ENCODE measurements at regions not wholly inside any gene's neighbourhood (a gene's known extent, or its start where the extent isn't known, plus 50 kb on each side); places are given as distances from the start of the nearest gene placed in this dataset.

DNA sequence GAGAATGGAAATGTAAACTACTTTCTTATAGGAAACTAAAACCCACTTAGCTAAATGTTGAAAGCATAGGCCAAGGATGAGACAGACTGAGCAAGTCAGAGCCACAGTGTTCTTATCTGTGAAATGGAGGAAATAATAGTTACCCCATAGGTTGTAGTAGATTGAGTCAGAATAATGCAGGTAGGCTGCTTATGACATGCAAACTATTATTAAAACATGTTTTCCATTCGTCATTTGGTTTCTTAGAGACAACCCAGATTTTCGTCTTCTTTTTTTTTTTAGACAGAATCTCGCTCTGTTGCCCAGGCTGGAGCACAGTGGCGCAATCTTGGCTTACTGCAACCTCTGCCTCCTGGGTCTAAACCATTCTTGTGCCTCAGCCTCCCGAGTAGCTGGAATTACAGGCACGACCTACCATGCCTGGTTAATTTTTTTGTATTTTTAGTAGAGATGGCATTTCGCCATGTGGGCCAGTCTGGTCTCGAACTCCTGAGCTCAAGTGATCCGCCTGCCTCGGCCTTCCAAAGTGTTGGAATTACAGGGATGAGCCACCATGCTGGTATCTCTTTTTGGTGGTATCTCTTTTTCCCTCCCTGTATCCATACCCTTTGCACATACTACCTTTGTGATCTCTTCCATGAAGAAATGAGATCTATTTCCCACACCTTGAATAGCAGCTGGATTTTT, 196.5 kb upstream of the ZNF217 start:
- H4K8ac ChIP-seq (ENCODE audit: low read depth in 2 of 2, low read length in 2 of 2), result peak overlapping the region in 1 of 2 experiments; percentile 41; a peak in 2 of 4 replicates
- no peak overlapping the region; the same call in 1 of the 2 replicates for H3K9ac ChIP-seq (ENCODE audit: low read depth, low read length)
- peak overlapping the region; percentile 23; the same call in 1 of the 2 replicates for H3K4ac ChIP-seq (ENCODE audit: low read depth, low read length)
- H2BK20ac ChIP-seq (ENCODE audit: low read depth, low read length), result peak overlapping the region; percentile 2; the same call in 1 of the 2 replicates
- in situ Hi-C loops (cut with MboI; ENCODE audit: low sequenced_read_pairs) (no loop called here), dilution Hi-C loops (cut with HindIII; ENCODE audit: low sequenced_read_pairs, unreplicated experiment) (no loop called here), intact Hi-C loops (cut with micrococcal nuclease) (no loop called here)
- peak overlapping the region; percentile 54; the same call in 1 of the 3 replicates for H2BK15ac ChIP-seq (ENCODE audit: low read depth, low read length)
- peaks cover 0 to 3% of the 10 kb centered on the region in 2 experiments; a peak in 1 of 4 replicates for H3K79me1 ChIP-seq (ENCODE audit: low read depth in 1 of 2, low read length in 2 of 2)
- peak overlapping the region; percentile 23; the same call in 1 of the 2 replicates for H3K27ac ChIP-seq (ENCODE audit: insufficient read depth, low read length)
- peak overlapping the region; percentile 27; the same call in 1 of the 2 replicates for H2AK5ac ChIP-seq (ENCODE audit: low read depth, low read length)
- no peaks in the 10 kb centered on the region for H3K36me3 ChIP-seq (ENCODE audit: control insufficient read depth, insufficient read depth, low read length)
- no peaks in the 10 kb centered on the region for H3K27me3 ChIP-seq (ENCODE audit: control insufficient read depth, insufficient read depth, low read length)
- H2BK5ac ChIP-seq (ENCODE audit: low read depth, low read length, poor library complexity, severe bottlenecking), result peak overlapping the region; percentile 55
- H2AFZ ChIP-seq (replicated peaks; ENCODE audit: low read length, poor library complexity), result no peak overlapping the region
- H4K20me1 ChIP-seq (ENCODE audit: insufficient read depth, low read length), result no peaks in the 10 kb centered on the region
- H3K23ac ChIP-seq (ENCODE audit: low read depth, low read length), result 0 out of 2 replicates have a peak overlapping the region, but pooled peaks have one; percentile 18
- ATAC-seq (ENCODE audit: low read depth) (peak; percentile 69), DNase-seq (no peak)
- H3K9me3 ChIP-seq (ENCODE audit: control insufficient read depth, insufficient read depth, low read length), result no peaks in the 10 kb centered on the region
- peaks cover 12% of the 10 kb centered on the region for H3K9me1 ChIP-seq (ENCODE audit: insufficient read depth, low read length)
- peaks cover 10% of the 10 kb centered on the region for H3K4me1 ChIP-seq (ENCODE audit: control insufficient read depth, insufficient read depth, low read length)
- peak overlapping the region; percentile 43; the same call in 1 of the 2 replicates for H4K5ac ChIP-seq (ENCODE audit: low read depth, low read length)
- no TSS peak for BruUV-seq (replicated peaks)
- ChIA-PET CTCF (no interaction called here), POLR2A (ENCODE audit: unreplicated experiment) (no interaction called here)
- H3K4me3 ChIP-seq (ENCODE audit: insufficient read depth, low read depth, low read length), result no peak overlapping the region
- H3K4me2 ChIP-seq (ENCODE audit: low read depth, low read length), result peak overlapping the region; percentile 6; the same call in 1 of the 2 replicates
- H2BK120ac ChIP-seq (ENCODE audit: low read depth, low read length), result peak overlapping the region; percentile 4
- H4K91ac ChIP-seq (ENCODE audit: insufficient read depth, low read depth, low read length), result peak overlapping the region; percentile 19; the same call in 1 of the 2 replicates
- WGBS, 2 experiments (ENCODE audit: extremely low coverage in 2 of 2, insufficient read length in 1 of 2), result 94% methylated on average over 3 of the region's 10 CpGs; no CpG with 5 or more reads in 1 of the 2 experiments
- peak overlapping the region; percentile 57 for H3K18ac ChIP-seq (ENCODE audit: low read depth, low read length)
- TF ChIP-seq CEBPB (IDR thresholded peaks at IDR 0.05; ENCODE audit: low read depth, low read length), result 0 out of 2 replicates have a peak, but pooled peaks have one; percentile 9
- TF ChIP-seq, protein P1, sequence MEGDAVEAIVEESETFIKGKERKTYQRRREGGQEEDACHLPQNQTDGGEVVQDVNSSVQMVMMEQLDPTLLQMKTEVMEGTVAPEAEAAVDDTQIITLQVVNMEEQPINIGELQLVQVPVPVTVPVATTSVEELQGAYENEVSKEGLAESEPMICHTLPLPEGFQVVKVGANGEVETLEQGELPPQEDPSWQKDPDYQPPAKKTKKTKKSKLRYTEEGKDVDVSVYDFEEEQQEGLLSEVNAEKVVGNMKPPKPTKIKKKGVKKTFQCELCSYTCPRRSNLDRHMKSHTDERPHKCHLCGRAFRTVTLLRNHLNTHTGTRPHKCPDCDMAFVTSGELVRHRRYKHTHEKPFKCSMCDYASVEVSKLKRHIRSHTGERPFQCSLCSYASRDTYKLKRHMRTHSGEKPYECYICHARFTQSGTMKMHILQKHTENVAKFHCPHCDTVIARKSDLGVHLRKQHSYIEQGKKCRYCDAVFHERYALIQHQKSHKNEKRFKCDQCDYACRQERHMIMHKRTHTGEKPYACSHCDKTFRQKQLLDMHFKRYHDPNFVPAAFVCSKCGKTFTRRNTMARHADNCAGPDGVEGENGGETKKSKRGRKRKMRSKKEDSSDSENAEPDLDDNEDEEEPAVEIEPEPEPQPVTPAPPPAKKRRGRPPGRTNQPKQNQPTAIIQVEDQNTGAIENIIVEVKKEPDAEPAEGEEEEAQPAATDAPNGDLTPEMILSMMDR (conservative IDR thresholded peaks at IDR 0.05; ENCODE audit: low read depth, low read length), result no peak
- no peak overlapping the region for H3K56ac ChIP-seq (ENCODE audit: extremely low read depth, insufficient read depth, low read length)
- no peak overlapping the region for H2AK9ac ChIP-seq (replicated peaks; ENCODE audit: low read depth, low read length, poor library complexity)
- 0 out of 2 replicates have a peak overlapping the region, but pooled peaks have one; percentile 34 for H3K14ac ChIP-seq (replicated peaks; ENCODE audit: low read depth, low read length)

Measured in IMR-90 (cell line).